SW480 (cell line): ENCODE measurements at regions not wholly inside any gene's neighbourhood (a gene's known extent, or its start where the extent isn't known, plus 50 kb on each side); places are given as distances from the start of the nearest gene placed in this dataset.
"Not testable (repeated sequence)": the region's sequence is repeated elsewhere in the genome, so short reads cannot be mapped to it uniquely, and the experiment has no call there.

Source experiments
- DNase-seq: peaks from one replicate; pipeline ENCODE4 v3.0.0-alpha.2; 2016; ENCODE audit warnings: low spot score

- no peak for DNase-seq
These were observed 153.9 kb downstream of the KCNJ2 start for GRCh38 chr17:70323269-70323668.

DNA sequence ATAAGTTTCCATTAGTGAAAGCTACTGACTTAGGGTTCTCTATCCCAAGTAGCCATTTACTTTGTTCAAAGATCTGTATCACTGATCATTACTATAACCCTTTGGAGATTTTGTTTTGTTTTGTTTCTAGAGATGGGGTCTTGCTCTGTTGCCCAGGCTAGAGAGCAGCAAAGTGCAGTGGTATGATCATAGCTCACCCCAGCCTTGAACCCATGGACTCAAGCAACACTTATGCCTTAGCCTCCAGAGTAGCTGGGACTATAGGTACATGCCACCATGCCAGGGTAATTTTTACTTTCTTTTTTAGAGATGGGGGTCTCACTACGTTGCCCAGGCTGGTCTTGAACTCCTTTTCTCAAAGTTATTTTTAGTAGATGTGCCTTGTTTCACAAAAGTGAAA, 154.7 kb downstream of the KCNJ2 start:
- no peak for DNase-seq

- DNase-seq: no peak
These were observed 157.9 kb downstream of the KCNJ2 start for GRCh38 chr17:70327279-70327678.

GRCh38 chr17:70327723-70328122, 158.4 kb downstream of the KCNJ2 start:
- DNase-seq: no peak

DNA sequence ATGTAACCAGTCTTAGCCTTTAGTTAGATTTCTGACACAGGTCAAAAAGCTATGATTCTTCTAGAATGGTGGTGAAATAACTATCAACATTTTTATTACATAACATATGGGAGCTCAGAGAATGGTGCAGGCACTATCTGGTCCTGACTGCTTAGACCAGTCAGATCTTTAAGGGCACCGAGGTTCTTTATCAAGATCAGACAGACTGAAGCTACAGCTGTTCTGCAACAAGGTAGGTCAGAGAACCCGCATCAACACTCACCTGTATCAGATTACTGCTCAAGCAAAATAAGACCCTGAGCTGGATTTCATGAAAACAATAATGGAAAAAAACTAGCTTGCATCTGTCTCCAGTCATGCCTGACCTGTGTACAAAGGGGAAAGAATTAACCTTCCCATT, 160.4 kb downstream of the KCNJ2 start:
- DNase-seq: no peak

- not testable (repeated sequence) for DNase-seq
These were observed 161.7 kb downstream of the KCNJ2 start for GRCh38 chr17:70331066-70331465.

- no peak for DNase-seq
These were observed 163.3 kb downstream of the KCNJ2 start for GRCh38 chr17:70332356-70333210.

DNA sequence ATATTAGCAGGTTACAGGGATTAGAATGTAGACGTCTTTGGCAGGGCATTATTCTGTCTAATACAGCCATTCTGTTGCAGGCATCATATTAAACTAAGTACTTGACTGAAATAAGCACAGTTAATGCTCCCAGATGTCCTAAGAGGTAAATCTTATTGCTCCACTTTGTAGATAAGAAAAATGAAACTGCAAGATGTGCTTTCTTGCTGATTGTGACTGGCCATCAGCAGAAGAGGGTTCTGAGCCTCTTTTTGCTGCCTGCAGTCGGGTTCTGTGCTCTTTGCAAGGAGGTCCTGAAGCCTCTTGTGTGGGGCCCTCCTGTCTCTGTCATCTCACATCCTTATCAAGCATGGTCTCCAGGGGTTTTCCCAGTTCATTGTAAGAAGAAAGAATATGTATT, 167.1 kb downstream of the KCNJ2 start:
- no peak for DNase-seq

- no peak for DNase-seq
These were observed 169.6 kb downstream of the KCNJ2 start for GRCh38 chr17:70338946-70339354.

- DNase-seq: no peak
These were observed 173.8 kb downstream of the KCNJ2 start for GRCh38 chr17:70343114-70343513.

- DNase-seq: no peak
These were observed 175.2 kb downstream of the KCNJ2 start for GRCh38 chr17:70344386-70345060.

GRCh38 chr17:70345061-70345460, 175.7 kb downstream of the KCNJ2 start:
- DNase-seq: no peak

DNA sequence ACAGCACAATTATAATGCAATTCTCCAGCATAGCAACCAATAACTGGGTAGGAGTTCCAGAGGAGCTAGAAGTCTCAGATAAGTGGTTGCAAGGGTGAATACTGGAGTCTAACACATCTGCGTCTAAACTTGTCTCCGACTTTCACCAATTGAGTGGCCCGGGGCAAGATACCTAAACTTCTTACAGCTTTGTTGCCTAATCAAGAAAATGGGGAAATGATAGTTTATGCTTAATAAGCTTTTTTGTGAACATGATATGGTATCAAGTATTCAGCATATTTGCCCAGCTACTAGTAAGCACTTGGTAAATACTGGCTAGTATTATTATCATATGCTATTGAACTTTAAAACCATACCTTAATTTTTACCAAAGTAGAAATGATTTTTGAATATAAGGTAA, 183.5 kb downstream of the KCNJ2 start:
- DNase-seq: no peak

DNA sequence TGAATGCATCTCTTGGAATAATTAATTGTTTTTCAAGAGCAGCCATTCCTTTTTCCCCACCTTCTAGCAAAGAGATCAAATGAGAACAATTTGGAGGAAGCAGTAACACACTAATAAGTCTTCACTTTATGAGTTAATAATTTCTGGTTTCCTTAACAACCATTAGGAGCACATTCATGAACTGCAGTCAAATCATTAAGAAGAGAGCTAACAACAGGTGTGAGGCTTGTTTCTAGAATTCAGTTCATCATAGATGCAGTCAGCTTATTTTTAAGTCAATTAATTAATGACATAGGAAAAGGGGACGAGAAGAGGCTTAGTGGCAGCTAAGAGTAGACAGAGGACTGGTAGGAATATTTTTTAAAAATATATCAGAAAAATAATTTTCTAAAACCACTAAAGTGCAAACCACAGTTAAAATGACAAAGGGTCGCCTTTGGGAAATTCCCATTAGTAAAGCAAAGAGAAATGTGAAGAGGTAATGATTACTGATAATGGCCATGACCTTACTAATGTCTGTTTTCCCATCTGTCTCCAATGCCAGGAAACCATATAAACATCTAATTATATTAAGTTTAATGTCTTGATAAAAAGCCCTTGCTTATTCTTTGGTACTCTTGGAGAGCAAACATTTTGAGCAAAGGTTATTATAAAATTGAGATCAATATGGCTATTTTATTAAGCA, 184.2 kb downstream of the KCNJ2 start:
- no peak for DNase-seq

GRCh38 chr17:70355185-70355584, 185.9 kb downstream of the KCNJ2 start:
- DNase-seq: no peak

GRCh38 chr17:70357190-70357589, 187.9 kb downstream of the KCNJ2 start:
- no peak for DNase-seq

GRCh38 chr17:70365091-70365583, 195.8 kb downstream of the KCNJ2 start:
- DNase-seq: peak; percentile 41

DNA sequence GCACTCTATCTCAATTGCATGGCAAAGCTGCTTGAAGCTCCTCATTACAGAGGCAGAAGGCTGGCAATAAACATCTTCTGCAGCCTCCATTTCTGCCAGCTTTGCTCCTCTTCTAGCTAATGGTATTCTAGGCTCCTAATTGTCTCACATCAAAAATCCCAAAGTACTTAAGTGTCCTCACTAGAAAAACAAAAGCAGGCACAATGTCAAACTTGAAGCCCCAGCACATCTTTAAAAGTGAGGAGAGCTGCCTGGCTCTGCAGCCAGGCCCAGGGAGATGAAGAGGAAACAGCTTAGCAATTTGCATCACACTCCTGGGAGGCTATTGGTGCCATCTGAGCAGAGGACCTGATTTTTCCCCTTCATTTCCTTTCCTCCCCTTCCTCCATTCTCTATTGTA, 197.1 kb downstream of the KCNJ2 start:
- DNase-seq: no peak

DNA sequence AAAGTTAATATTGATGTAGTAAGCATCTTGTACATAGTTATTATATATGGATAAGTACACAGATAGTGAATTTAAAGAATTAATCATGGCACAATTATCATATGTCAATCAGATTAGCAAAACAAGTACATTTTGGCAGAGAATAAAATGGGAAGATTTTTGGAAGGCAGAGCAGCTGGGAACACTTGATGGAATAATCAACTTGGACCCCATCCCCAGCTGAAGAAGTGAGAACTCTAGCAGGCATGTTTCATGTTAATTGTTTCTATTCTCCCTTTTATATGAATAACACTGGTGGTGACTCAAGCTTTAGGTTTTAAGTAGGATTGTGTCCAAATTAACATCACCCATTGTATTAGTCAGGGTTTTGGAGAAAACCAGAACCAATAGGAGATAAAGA, 198.7 kb downstream of the KCNJ2 start:
- DNase-seq: no peak

- no peak for DNase-seq
These were observed 200.1 kb downstream of the KCNJ2 start for GRCh38 chr17:70369391-70369790.

DNA sequence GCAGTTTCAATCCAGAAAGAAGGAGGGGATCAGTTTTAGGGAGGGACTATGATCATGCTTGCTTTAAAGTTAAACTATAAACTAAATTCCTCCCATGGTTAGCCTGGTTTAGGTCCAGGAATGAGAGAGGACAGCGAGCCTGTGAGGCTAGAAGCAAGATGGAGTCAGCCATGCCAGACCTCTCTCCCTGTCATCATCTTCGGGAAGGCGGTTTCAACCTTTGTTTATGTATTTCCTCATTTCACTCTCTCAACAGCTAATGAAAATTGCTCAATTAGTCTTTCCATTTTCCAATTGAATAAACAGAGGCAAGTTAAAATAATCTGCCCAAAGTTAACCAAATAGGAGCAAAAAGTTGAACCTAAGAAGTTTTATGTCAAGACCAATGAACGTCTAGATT, 201.5 kb downstream of the KCNJ2 start:
- no peak for DNase-seq

- DNase-seq: no peak
These were observed 204.0 kb downstream of the KCNJ2 start for GRCh38 chr17:70373369-70373768.

- no peak for DNase-seq
These were observed 205.2 kb downstream of the KCNJ2 start for GRCh38 chr17:70374496-70374895.
